C4-2B (cell line): ENCODE measurements at regions not wholly inside any gene's neighbourhood (a gene's known extent, or its start where the extent isn't known, plus 50 kb on each side); places are given as distances from the start of the nearest gene placed in this dataset.
"Not testable (repeated sequence)": the region's sequence is repeated elsewhere in the genome, so short reads cannot be mapped to it uniquely, and the experiment has no call there.

Source experiments
- ZFX ChIP-seq: fragments of 450-650 bp; IDR thresholded peaks from 2 replicates; pipeline ENCODE4 v1.6.1; 2017
- TF ChIP-seq, protein P1 (sequence below): fragments of 450-650 bp; conservative IDR thresholded peaks from 2 replicates; pipeline ENCODE4 v1.5.1; 2017; ENCODE audit warnings: mild to moderate bottlenecking

DNA sequence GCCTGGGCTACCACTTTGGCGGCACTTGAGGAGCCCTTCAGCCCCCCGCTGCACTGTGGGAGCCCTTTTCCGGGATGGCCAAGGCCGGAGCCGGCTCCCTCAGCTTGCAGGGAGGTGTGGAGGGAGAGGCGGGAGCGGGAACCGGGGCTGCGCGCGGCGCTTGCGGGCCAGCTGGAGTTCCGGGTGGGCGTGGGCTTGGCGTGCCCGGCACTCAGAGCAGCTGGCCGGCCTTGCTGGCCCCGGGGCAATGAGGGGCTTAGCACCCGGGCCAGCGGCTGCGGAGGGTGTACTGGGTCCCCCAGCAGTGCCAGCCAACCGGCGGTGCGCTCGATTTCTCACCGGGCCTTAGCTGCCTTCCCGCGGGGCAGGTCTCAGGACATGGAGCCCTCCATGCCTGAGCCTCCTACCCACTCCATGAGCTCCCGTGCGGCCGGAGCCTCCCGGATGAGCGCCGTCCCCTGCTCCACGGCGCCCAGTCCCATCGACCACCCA is 1602.9 kb upstream of the PCDH7 start:
- TF ChIP-seq, protein P1, sequence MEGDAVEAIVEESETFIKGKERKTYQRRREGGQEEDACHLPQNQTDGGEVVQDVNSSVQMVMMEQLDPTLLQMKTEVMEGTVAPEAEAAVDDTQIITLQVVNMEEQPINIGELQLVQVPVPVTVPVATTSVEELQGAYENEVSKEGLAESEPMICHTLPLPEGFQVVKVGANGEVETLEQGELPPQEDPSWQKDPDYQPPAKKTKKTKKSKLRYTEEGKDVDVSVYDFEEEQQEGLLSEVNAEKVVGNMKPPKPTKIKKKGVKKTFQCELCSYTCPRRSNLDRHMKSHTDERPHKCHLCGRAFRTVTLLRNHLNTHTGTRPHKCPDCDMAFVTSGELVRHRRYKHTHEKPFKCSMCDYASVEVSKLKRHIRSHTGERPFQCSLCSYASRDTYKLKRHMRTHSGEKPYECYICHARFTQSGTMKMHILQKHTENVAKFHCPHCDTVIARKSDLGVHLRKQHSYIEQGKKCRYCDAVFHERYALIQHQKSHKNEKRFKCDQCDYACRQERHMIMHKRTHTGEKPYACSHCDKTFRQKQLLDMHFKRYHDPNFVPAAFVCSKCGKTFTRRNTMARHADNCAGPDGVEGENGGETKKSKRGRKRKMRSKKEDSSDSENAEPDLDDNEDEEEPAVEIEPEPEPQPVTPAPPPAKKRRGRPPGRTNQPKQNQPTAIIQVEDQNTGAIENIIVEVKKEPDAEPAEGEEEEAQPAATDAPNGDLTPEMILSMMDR = not testable (repeated sequence)
- TF ChIP-seq ZFX = not testable (repeated sequence)
